ENCODE measurements at regions not wholly inside any gene's neighbourhood (a gene's known extent, or its start where the extent isn't known, plus 50 kb on each side); places are given as distances from the start of the nearest gene placed in this dataset.

GRCh38 chrX:39669668-39670067, 428.1 kb downstream of the BCOR start:
- TF ChIP-seq TAF1 (IDR thresholded peaks at IDR 0.05; ENCODE audit: low read depth) (no peak), SMC3 (conservative IDR thresholded peaks at IDR 0.05; ENCODE audit: poor library complexity) (no peak), REST (IDR thresholded peaks at IDR 0.05; ENCODE audit: borderline replicate concordance) (no peak), EZH2 (IDR thresholded peaks at IDR 0.05; ENCODE audit: borderline replicate concordance, insufficient read depth, low read length, poor library complexity, severe bottlenecking) (no peak), MXI1 (conservative IDR thresholded peaks at IDR 0.05; ENCODE audit: poor library complexity, severe bottlenecking) (no peak), EP300 (conservative IDR thresholded peaks at IDR 0.05; ENCODE audit: poor library complexity, severe bottlenecking) (no peak), POLR2AphosphoS5 (IDR thresholded peaks at IDR 0.05) (no peak)
- no peaks in the 10 kb centered on the region for H3K27me3 ChIP-seq (ENCODE audit: insufficient read depth, low read depth, low read length)
- H3K36me3 ChIP-seq (ENCODE audit: insufficient read depth, low read length): no peaks in the 10 kb centered on the region

GRCh38 chrX:39670281-39670680, 427.5 kb downstream of the BCOR start:
- H3K27me3 ChIP-seq (ENCODE audit: insufficient read depth, low read depth, low read length): no peaks in the 10 kb centered on the region
- TF ChIP-seq RAD21 (conservative IDR thresholded peaks at IDR 0.05): no peak
- no peak for TF ChIP-seq POLR2AphosphoS5 (IDR thresholded peaks at IDR 0.05)
- TF ChIP-seq REST (IDR thresholded peaks at IDR 0.05; ENCODE audit: borderline replicate concordance): no peak
- no peak for TF ChIP-seq MXI1 (conservative IDR thresholded peaks at IDR 0.05; ENCODE audit: poor library complexity, severe bottlenecking)
- TF ChIP-seq CTCF (IDR thresholded peaks at IDR 0.05; ENCODE audit: poor library complexity, severe bottlenecking): no peak
- no peak for TF ChIP-seq TAF1 (IDR thresholded peaks at IDR 0.05; ENCODE audit: low read depth)
- TF ChIP-seq SMC3 (conservative IDR thresholded peaks at IDR 0.05; ENCODE audit: poor library complexity): no peak
- TF ChIP-seq EP300 (conservative IDR thresholded peaks at IDR 0.05; ENCODE audit: poor library complexity, severe bottlenecking): no peak
- TF ChIP-seq EZH2 (IDR thresholded peaks at IDR 0.05; ENCODE audit: borderline replicate concordance, insufficient read depth, low read length, poor library complexity, severe bottlenecking): no peak
- no peaks in the 10 kb centered on the region for H3K9me3 ChIP-seq (ENCODE audit: low read length)
- no peak overlapping the region for H3K4me2 ChIP-seq (ENCODE audit: low read length)
- no peak overlapping the region for H2AFZ ChIP-seq (ENCODE audit: low read depth, low read length)
- H3F3A ChIP-seq (ENCODE audit: insufficient read depth, low read length, poor library complexity, severe bottlenecking): no peaks in the 10 kb centered on the region
- no peaks in the 10 kb centered on the region for H3K79me2 ChIP-seq (replicated peaks; ENCODE audit: insufficient read depth, low read length)
- H3K9ac ChIP-seq (ENCODE audit: low read length): no peak overlapping the region
- H3K4me3 ChIP-seq (ENCODE audit: low read length): no peak overlapping the region
- H3K9me2 ChIP-seq (ENCODE audit: insufficient read depth, low read length): no peaks in the 10 kb centered on the region
- no peaks in the 10 kb centered on the region for H3K36me3 ChIP-seq (ENCODE audit: insufficient read depth, low read length)
- no peaks in the 10 kb centered on the region for H4K20me1 ChIP-seq (ENCODE audit: insufficient read depth)
- H3K27ac ChIP-seq (ENCODE audit: low read length): no peak overlapping the region

More at GRCh38 chrX:39669668-39670067, 428.1 kb downstream of the BCOR start:
- Histone ChIP-seq H3K9me2 (ENCODE audit: insufficient read depth, low read length) (no peaks in the 10 kb centered on the region), H3K9me3 (ENCODE audit: low read length) (no peaks in the 10 kb centered on the region), H3K4me2 (ENCODE audit: low read length) (no peak overlapping the region), H4K20me1 (ENCODE audit: insufficient read depth) (no peaks in the 10 kb centered on the region), H3F3A (ENCODE audit: insufficient read depth, low read length, poor library complexity, severe bottlenecking) (no peaks in the 10 kb centered on the region), H3K9ac (ENCODE audit: low read length) (no peak overlapping the region), H3K79me2 (replicated peaks; ENCODE audit: insufficient read depth, low read length) (no peaks in the 10 kb centered on the region), H3K4me3 (ENCODE audit: low read length) (no peak overlapping the region), H2AFZ (ENCODE audit: low read depth, low read length) (no peak overlapping the region), H3K27ac (ENCODE audit: low read length) (no peak overlapping the region)
